IMR-90 (cell line): ENCODE measurements at regions not wholly inside any gene's neighbourhood (a gene's known extent, or its start where the extent isn't known, plus 50 kb on each side); places are given as distances from the start of the nearest gene placed in this dataset.
A peak's percentile ranks its signal among the peaks of the same experiment; 100 is the strongest.

Experiments
- ATAC-seq: fragments of 200-7000 bp; cut with Tn5 transposase; 2 replicates; pipeline ENCODE4 v1.9.1; 2020; ENCODE audit warnings: low read depth, mild to moderate bottlenecking, moderate library complexity
- BruUV-seq: library from RNA; stranded (reverse); fragments of 400-500 nt; replicated peaks from 2 replicates; lab custom pipeline; 2021; lab: Mats Ljungman, UMichigan
- CTCF ChIA-PET: fragments of 300-600 bp; formaldehyde crosslinking; extraction: SDS; loops from one replicate; lab custom pipeline; 2021; ENCODE audit warnings: antibody characterized with exemption; lab: Yijun Ruan, JAX
- POLR2A ChIA-PET: fragments of 300-600 bp; sonication (Branson Sonifier 250); formaldehyde crosslinking; loops from one replicate; lab custom pipeline; 2022; ENCODE audit warnings: antibody characterized with exemption; ENCODE audit not compliant: unreplicated experiment; lab: Charles Lee
- DNase-seq: peaks from one replicate; pipeline ENCODE4 v3.0.0; 2013
- H2AFZ ChIP-seq: replicated peaks from 2 replicates; pipeline ENCODE3; 2013; ENCODE audit warnings: low read length, mild to moderate bottlenecking; ENCODE audit not compliant: poor library complexity
- H2AK5ac ChIP-seq: 2 replicates; pipeline ENCODE4 v1.6.1; 2013; ENCODE audit warnings: low read depth, low read length, inconsistent platforms
- H2AK9ac ChIP-seq: replicated peaks from 2 replicates; pipeline ENCODE3; 2013; ENCODE audit warnings: mild to moderate bottlenecking, low read depth, low read length, moderate library complexity; ENCODE audit not compliant: poor library complexity
- H2BK120ac ChIP-seq: 2 replicates; pipeline ENCODE4 v1.6.1; 2013; ENCODE audit warnings: low read depth, low read length, inconsistent platforms
- H2BK15ac ChIP-seq: 3 replicates; pipeline ENCODE4 v1.6.1; 2013; ENCODE audit warnings: low read depth, low read length, inconsistent platforms
- H2BK20ac ChIP-seq: 2 replicates; pipeline ENCODE4 v1.6.1; 2013; ENCODE audit warnings: low read depth, mild to moderate bottlenecking, inconsistent platforms, low read length, moderate library complexity
- H2BK5ac ChIP-seq: 2 replicates; pipeline ENCODE4 v1.6.1; 2013; ENCODE audit warnings: mild to moderate bottlenecking, low read depth, low read length, inconsistent platforms; ENCODE audit not compliant: poor library complexity, severe bottlenecking
- H3K14ac ChIP-seq: replicated peaks from 2 replicates; pipeline ENCODE4 v1.6.1; 2013; ENCODE audit warnings: low read depth, low read length, inconsistent platforms
- H3K18ac ChIP-seq: 2 replicates; pipeline ENCODE4 v1.6.1; 2013; ENCODE audit warnings: low read depth, low read length, control low read depth
- H3K23ac ChIP-seq: 2 replicates; pipeline ENCODE4 v1.6.1; 2013; ENCODE audit warnings: low read depth, low read length, inconsistent platforms
- H3K27ac ChIP-seq: 2 replicates; pipeline ENCODE4 v1.5.1; 2013; ENCODE audit warnings: mild to moderate bottlenecking, control low read depth, low read length; ENCODE audit not compliant: insufficient read depth
- H3K27me3 ChIP-seq: 2 replicates; pipeline ENCODE4 v1.6.1; 2013; ENCODE audit warnings: low read length; ENCODE audit not compliant: control insufficient read depth, insufficient read depth
- H3K36me3 ChIP-seq: 2 replicates; pipeline ENCODE4 v1.6.1; 2013; ENCODE audit warnings: low read length, mixed read lengths; ENCODE audit not compliant: control insufficient read depth, insufficient read depth
- H3K4ac ChIP-seq: 2 replicates; pipeline ENCODE4 v1.6.1; 2013; ENCODE audit warnings: low read depth, low read length, inconsistent platforms
- H3K4me1 ChIP-seq: 2 replicates; pipeline ENCODE4 v1.6.1; 2013; ENCODE audit warnings: low read length, mixed read lengths; ENCODE audit not compliant: control insufficient read depth, insufficient read depth
- H3K4me2 ChIP-seq: 2 replicates; pipeline ENCODE4 v1.6.1; 2013; ENCODE audit warnings: low read depth, mild to moderate bottlenecking, control low read depth, low read length, moderate library complexity
- H3K4me3 ChIP-seq: 2 replicates; pipeline ENCODE4 v1.5.1; 2013; ENCODE audit warnings: low read depth, mild to moderate bottlenecking, control low read depth, low read length, moderate library complexity; ENCODE audit not compliant: insufficient read depth
- H3K56ac ChIP-seq: 2 replicates; pipeline ENCODE4 v1.6.1; 2013; ENCODE audit warnings: low read length, inconsistent platforms; ENCODE audit not compliant: insufficient read depth; ENCODE audit errors: extremely low read depth
- H3K79me1 ChIP-seq, 2 experiments: 2 replicates each; pipeline ENCODE4 v1.6.1; 2013; ENCODE audit warnings: low read length in 2 of 2, inconsistent platforms in 1 of 2, low read depth in 1 of 2
- H3K9ac ChIP-seq: 2 replicates; pipeline ENCODE4 v1.6.1; 2013; ENCODE audit warnings: low read depth, low read length, control low read depth
- H3K9me1 ChIP-seq: 2 replicates; pipeline ENCODE4 v1.6.1; 2013; ENCODE audit warnings: low read length, inconsistent platforms; ENCODE audit not compliant: insufficient read depth
- H3K9me3 ChIP-seq: 2 replicates; pipeline ENCODE4 v1.6.1; 2013; ENCODE audit warnings: low read length; ENCODE audit not compliant: control insufficient read depth, insufficient read depth
- H4K20me1 ChIP-seq: 2 replicates; pipeline ENCODE4 v1.6.1; 2013; ENCODE audit warnings: low read length, inconsistent platforms; ENCODE audit not compliant: insufficient read depth
- H4K5ac ChIP-seq: 2 replicates; pipeline ENCODE4 v1.6.1; 2013; ENCODE audit warnings: mild to moderate bottlenecking, low read depth, low read length, control low read depth
- H4K8ac ChIP-seq, 2 experiments: 2 replicates each; pipeline ENCODE4 v1.6.1; 2013; ENCODE audit warnings: low read depth in 2 of 2, low read length in 2 of 2, control low read depth in 1 of 2, inconsistent platforms in 1 of 2
- H4K91ac ChIP-seq: 2 replicates; pipeline ENCODE4 v1.6.1; 2013; ENCODE audit warnings: low read depth, low read length, inconsistent platforms; ENCODE audit not compliant: insufficient read depth
- BHLHE40 ChIP-seq: fragments of 150-350 bp; IDR thresholded peaks from 2 replicates; pipeline ENCODE4 v1.6.1; 2016; ENCODE audit warnings: mild to moderate bottlenecking, low read depth, low read length
- FOS ChIP-seq: fragments of 150-350 bp; IDR thresholded peaks from 2 replicates; pipeline ENCODE4 v1.6.1; 2016; ENCODE audit warnings: low read depth, low read length
- RAD21 ChIP-seq: IDR thresholded peaks from 2 replicates; pipeline ENCODE4 v1.6.1; 2012; ENCODE audit warnings: low read length, improper control_type of control experiment
- WGBS, 2 experiments: methylation state at CpG; one replicate each; pipeline versions ENCODE4 v1.1.5 to v1.1.7; 2013; ENCODE audit warnings: missing lambda C conversion rate in 2 of 2; ENCODE audit not compliant: insufficient read length in 1 of 2; ENCODE audit errors: extremely low coverage in 2 of 2; 5-methylcytosine and 5-hydroxymethylcytosine counted together
- dilution Hi-C: fragments of 300-500 bp; cut with HindIII; formaldehyde crosslinking; loops from one replicate; pipeline ENCODE4 v1.14.3; 2018; ENCODE audit warnings: low sequenced_read_pairs; ENCODE audit not compliant: unreplicated experiment
- in situ Hi-C: fragments of 300-500 bp; cut with MboI; formaldehyde crosslinking; loops from 3 replicates; pipeline ENCODE4 v1.14.3; 2019; ENCODE audit warnings: low sequenced_read_pairs, inconsistent platforms, mixed read lengths
- intact Hi-C: fragments of 100-400 bp; cut with micrococcal nuclease; formaldehyde crosslinking; loops from 2 replicates; pipeline ENCODE4 v1.10.0; 2022
- TF ChIP-seq, protein P1 (sequence below): conservative IDR thresholded peaks from 2 replicates; pipeline ENCODE4 v1.5.1; 2012; ENCODE audit warnings: mild to moderate bottlenecking, low read depth, low read length, improper control_type of control experiment

DNA sequence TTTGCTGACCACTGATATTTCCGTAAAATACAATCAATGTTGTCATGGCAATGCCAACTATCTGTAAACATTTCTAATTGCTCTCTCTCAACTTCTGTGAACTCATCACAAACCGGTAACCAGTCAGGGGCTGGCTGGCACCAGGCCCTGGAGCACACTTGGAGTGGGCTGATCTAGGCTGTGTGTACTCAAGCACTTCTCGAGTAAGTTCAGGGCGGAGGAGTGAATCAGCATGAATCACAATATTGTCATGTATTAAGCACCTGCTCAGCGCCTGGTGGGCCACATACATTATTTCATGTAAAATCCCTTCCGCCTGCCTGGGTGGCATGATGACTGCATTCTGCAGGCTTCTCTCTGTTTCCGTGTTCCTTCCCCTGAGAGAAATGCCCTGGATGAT, 212.4 kb downstream of the FOXD2 start:
- no peak overlapping the region for H3K4me3 ChIP-seq
- in situ Hi-C loops = no loop called here
- H3K14ac ChIP-seq = no peak overlapping the region
- H3K9me3 ChIP-seq = no peaks in the 10 kb centered on the region
- WGBS, 2 experiments = no CpG with 5 or more reads among the region's 7 CpGs
- POLR2A ChIA-PET = no interaction called here
- H3K23ac ChIP-seq = no peak overlapping the region
- no peaks in the 10 kb centered on the region for H3K4me1 ChIP-seq
- H4K8ac ChIP-seq = no peak overlapping the region
- H2BK15ac ChIP-seq = no peak overlapping the region
- no peak overlapping the region for H2AK5ac ChIP-seq
- TF ChIP-seq FOS (0 out of 2 replicates have a peak, but pooled peaks have one; percentile 5), RAD21 (no peak), BHLHE40 (0 out of 2 replicates have a peak, but pooled peaks have one; percentile 14)
- TF ChIP-seq, protein P1, sequence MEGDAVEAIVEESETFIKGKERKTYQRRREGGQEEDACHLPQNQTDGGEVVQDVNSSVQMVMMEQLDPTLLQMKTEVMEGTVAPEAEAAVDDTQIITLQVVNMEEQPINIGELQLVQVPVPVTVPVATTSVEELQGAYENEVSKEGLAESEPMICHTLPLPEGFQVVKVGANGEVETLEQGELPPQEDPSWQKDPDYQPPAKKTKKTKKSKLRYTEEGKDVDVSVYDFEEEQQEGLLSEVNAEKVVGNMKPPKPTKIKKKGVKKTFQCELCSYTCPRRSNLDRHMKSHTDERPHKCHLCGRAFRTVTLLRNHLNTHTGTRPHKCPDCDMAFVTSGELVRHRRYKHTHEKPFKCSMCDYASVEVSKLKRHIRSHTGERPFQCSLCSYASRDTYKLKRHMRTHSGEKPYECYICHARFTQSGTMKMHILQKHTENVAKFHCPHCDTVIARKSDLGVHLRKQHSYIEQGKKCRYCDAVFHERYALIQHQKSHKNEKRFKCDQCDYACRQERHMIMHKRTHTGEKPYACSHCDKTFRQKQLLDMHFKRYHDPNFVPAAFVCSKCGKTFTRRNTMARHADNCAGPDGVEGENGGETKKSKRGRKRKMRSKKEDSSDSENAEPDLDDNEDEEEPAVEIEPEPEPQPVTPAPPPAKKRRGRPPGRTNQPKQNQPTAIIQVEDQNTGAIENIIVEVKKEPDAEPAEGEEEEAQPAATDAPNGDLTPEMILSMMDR = no peak
- no peaks in the 10 kb centered on the region for H3K27me3 ChIP-seq
- H2AK9ac ChIP-seq = no peak overlapping the region
- dilution Hi-C loops = no loop called here
- no peak overlapping the region for H3K9ac ChIP-seq
- no peak overlapping the region for H2AFZ ChIP-seq
- H3K4me2 ChIP-seq = no peak overlapping the region
- intact Hi-C loops = loop anchor here (10.0 kb wide), 1 partner anchor 565 kb away; no protein-coding TSS in a partner anchor
- H3K4ac ChIP-seq = no peak overlapping the region
- no peaks in the 10 kb centered on the region for H4K20me1 ChIP-seq
- no peak overlapping the region for H4K5ac ChIP-seq
- ATAC-seq (peak; percentile 37), DNase-seq (peak; percentile 80)
- H3K9me1 ChIP-seq = no peaks in the 10 kb centered on the region
- no peak overlapping the region for H2BK20ac ChIP-seq
- H4K91ac ChIP-seq = no peak overlapping the region
- no peaks in the 10 kb centered on the region for H3K79me1 ChIP-seq
- no peak overlapping the region for H3K18ac ChIP-seq
- CTCF ChIA-PET = no interaction called here
- no peak overlapping the region for H2BK5ac ChIP-seq
- no peak overlapping the region for H2BK120ac ChIP-seq
- H3K36me3 ChIP-seq = no peaks in the 10 kb centered on the region
- BruUV-seq = no TSS peak
- H3K27ac ChIP-seq = no peak overlapping the region
- H3K56ac ChIP-seq = no peak overlapping the region
